ENCODE measurements at regions not wholly inside any gene's neighbourhood (a gene's known extent, or its start where the extent isn't known, plus 50 kb on each side); places are given as distances from the start of the nearest gene placed in this dataset.

GRCh38 chr1:73040811-73041210, 758.5 kb upstream of the NEGR1 start:
- H3K27ac ChIP-seq (ENCODE audit: low read depth, low read length): no peak overlapping the region
- H3K4me2 ChIP-seq (ENCODE audit: low read depth, low read length, poor library complexity, severe bottlenecking): no peak overlapping the region
- no peaks in the 10 kb centered on the region for H3K79me2 ChIP-seq (ENCODE audit: insufficient read depth, low read length)
- H3K27me3 ChIP-seq (ENCODE audit: low read length): no peaks in the 10 kb centered on the region
- no peak overlapping the region for H3K4me3 ChIP-seq (ENCODE audit: insufficient read depth, low read length, poor library complexity, severe bottlenecking)
- no peak for TF ChIP-seq CTCF (IDR thresholded peaks at IDR 0.05; ENCODE audit: insufficient read depth, low read length, poor library complexity, severe bottlenecking)
- TF ChIP-seq EZH2phosphoT487 (conservative IDR thresholded peaks at IDR 0.05; ENCODE audit: low read length): no peak
- no peak overlapping the region for H2AFZ ChIP-seq (ENCODE audit: low read depth, low read length, severe bottlenecking)
- H3K36me3 ChIP-seq (ENCODE audit: low read length): no peaks in the 10 kb centered on the region
- no peaks in the 10 kb centered on the region for H3K9me2 ChIP-seq (replicated peaks; ENCODE audit: insufficient read depth, low read length)
- H3K9ac ChIP-seq (ENCODE audit: low read length): no peak overlapping the region
- no peaks in the 10 kb centered on the region for H3K9me3 ChIP-seq (ENCODE audit: insufficient read depth, low read length)
- H3F3A ChIP-seq (ENCODE audit: insufficient read depth): no peaks in the 10 kb centered on the region
- no peaks in the 10 kb centered on the region for H4K20me1 ChIP-seq (ENCODE audit: low read depth, low read length)

- no peak overlapping the region for H3K4me2 ChIP-seq (ENCODE audit: low read depth, low read length, poor library complexity, severe bottlenecking)
- H2AFZ ChIP-seq (ENCODE audit: low read depth, low read length, severe bottlenecking): no peak overlapping the region
- no peaks in the 10 kb centered on the region for H4K20me1 ChIP-seq (ENCODE audit: low read depth, low read length)
- H3K27me3 ChIP-seq (ENCODE audit: low read length): no peaks in the 10 kb centered on the region
- TF ChIP-seq CTCF (IDR thresholded peaks at IDR 0.05; ENCODE audit: insufficient read depth, low read length, poor library complexity, severe bottlenecking) (no peak), EZH2phosphoT487 (conservative IDR thresholded peaks at IDR 0.05; ENCODE audit: low read length) (no peak)
- H3K9me3 ChIP-seq (ENCODE audit: insufficient read depth, low read length): no peaks in the 10 kb centered on the region
- no peaks in the 10 kb centered on the region for H3K79me2 ChIP-seq (ENCODE audit: insufficient read depth, low read length)
- H3K27ac ChIP-seq (ENCODE audit: low read depth, low read length): no peak overlapping the region
- no peak overlapping the region for H3K4me3 ChIP-seq (ENCODE audit: insufficient read depth, low read length, poor library complexity, severe bottlenecking)
- H3K9ac ChIP-seq (ENCODE audit: low read length): no peak overlapping the region
- no peaks in the 10 kb centered on the region for H3K9me2 ChIP-seq (replicated peaks; ENCODE audit: insufficient read depth, low read length)
- H3K36me3 ChIP-seq (ENCODE audit: low read length): no peaks in the 10 kb centered on the region
- H3F3A ChIP-seq (ENCODE audit: insufficient read depth): no peaks in the 10 kb centered on the region
These were observed 751.9 kb upstream of the NEGR1 start for GRCh38 chr1:73034271-73034670.

DNA sequence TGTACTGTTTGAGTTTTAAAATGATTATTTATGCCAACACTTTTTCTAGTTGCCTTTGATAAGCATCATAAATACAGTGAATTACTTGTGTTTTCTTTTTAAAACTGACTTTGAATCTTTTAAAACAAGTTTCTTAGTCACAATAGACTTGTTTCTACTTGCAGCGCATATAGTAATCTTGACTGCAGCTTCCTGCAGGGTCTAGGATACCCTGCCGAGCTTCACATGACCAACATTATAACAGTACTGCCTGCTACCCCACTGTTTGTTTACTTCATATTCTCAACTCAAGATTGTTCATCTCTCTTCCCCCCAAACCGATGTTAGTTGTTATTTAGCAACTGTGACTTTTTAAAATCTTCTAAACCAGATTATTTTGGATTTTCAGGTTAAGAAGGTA, 751.3 kb upstream of the NEGR1 start:
- H3K27me3 ChIP-seq (ENCODE audit: low read length): no peaks in the 10 kb centered on the region
- no peak overlapping the region for H3K4me3 ChIP-seq (ENCODE audit: insufficient read depth, low read length, poor library complexity, severe bottlenecking)
- H3K36me3 ChIP-seq (ENCODE audit: low read length): no peaks in the 10 kb centered on the region
- no peaks in the 10 kb centered on the region for H3K9me3 ChIP-seq (ENCODE audit: insufficient read depth, low read length)
- no peak overlapping the region for H3K4me2 ChIP-seq (ENCODE audit: low read depth, low read length, poor library complexity, severe bottlenecking)
- no peaks in the 10 kb centered on the region for H3K79me2 ChIP-seq (ENCODE audit: insufficient read depth, low read length)
- TF ChIP-seq CTCF (IDR thresholded peaks at IDR 0.05; ENCODE audit: insufficient read depth, low read length, poor library complexity, severe bottlenecking) (no peak), EZH2phosphoT487 (conservative IDR thresholded peaks at IDR 0.05; ENCODE audit: low read length) (no peak)
- H3K9me2 ChIP-seq (replicated peaks; ENCODE audit: insufficient read depth, low read length): no peaks in the 10 kb centered on the region
- H3K27ac ChIP-seq (ENCODE audit: low read depth, low read length): no peak overlapping the region
- no peak overlapping the region for H3K9ac ChIP-seq (ENCODE audit: low read length)
- no peak overlapping the region for H2AFZ ChIP-seq (ENCODE audit: low read depth, low read length, severe bottlenecking)
- no peaks in the 10 kb centered on the region for H3F3A ChIP-seq (ENCODE audit: insufficient read depth)
- H4K20me1 ChIP-seq (ENCODE audit: low read depth, low read length): no peaks in the 10 kb centered on the region

DNA sequence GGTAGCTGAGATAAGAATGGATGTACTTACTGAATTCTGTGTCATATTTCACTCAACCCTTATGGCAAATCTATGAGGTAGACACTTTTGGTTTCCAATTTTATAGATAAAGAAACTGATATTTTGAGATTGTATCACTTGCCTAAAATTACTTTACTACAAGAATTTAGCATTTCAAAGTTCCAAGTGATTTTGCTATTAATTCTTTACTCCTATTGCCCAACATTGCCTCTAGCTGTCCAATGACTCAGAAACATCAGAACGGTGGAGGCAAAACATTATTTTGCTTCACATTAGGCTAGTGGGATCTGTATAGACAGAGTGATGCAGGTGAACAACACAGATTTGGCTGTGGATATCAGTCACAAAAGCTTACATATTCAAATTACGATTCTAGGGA, 747.2 kb upstream of the NEGR1 start:
- Histone ChIP-seq H3K4me3 (ENCODE audit: insufficient read depth, low read length, poor library complexity, severe bottlenecking) (no peak overlapping the region), H3F3A (ENCODE audit: insufficient read depth) (no peaks in the 10 kb centered on the region), H3K79me2 (ENCODE audit: insufficient read depth, low read length) (no peaks in the 10 kb centered on the region), H3K9ac (ENCODE audit: low read length) (no peak overlapping the region), H3K36me3 (ENCODE audit: low read length) (no peaks in the 10 kb centered on the region), H3K9me3 (ENCODE audit: insufficient read depth, low read length) (no peaks in the 10 kb centered on the region), H3K27ac (ENCODE audit: low read depth, low read length) (no peak overlapping the region), H2AFZ (ENCODE audit: low read depth, low read length, severe bottlenecking) (no peak overlapping the region), H3K4me2 (ENCODE audit: low read depth, low read length, poor library complexity, severe bottlenecking) (no peak overlapping the region), H3K27me3 (ENCODE audit: low read length) (no peaks in the 10 kb centered on the region), H4K20me1 (ENCODE audit: low read depth, low read length) (no peaks in the 10 kb centered on the region), H3K9me2 (replicated peaks; ENCODE audit: insufficient read depth, low read length) (no peaks in the 10 kb centered on the region)
- TF ChIP-seq CTCF (IDR thresholded peaks at IDR 0.05; ENCODE audit: insufficient read depth, low read length, poor library complexity, severe bottlenecking) (no peak), EZH2phosphoT487 (conservative IDR thresholded peaks at IDR 0.05; ENCODE audit: low read length) (no peak)
